ENCODE measurements at regions not wholly inside any gene's neighbourhood (a gene's known extent, or its start where the extent isn't known, plus 50 kb on each side); places are given as distances from the start of the nearest gene placed in this dataset.

DNA sequence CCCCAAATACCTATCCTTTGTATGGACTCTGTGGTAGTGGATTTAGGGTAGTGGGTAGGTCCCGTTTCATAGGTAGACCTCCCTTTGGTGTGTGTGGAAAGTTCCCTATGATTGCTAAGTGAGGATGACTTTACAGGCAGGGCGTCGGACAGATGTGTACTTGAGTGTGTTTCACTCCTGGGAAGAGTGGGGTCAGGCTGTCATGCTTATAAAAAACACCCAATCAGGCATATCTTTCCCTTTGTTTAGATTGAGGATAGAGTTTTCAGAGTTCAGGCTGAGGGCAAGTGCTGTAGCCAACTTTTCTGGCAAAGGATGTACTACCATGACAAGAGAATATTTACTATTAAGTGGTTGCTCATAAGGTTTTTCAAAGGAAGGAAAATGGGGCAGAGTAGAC is 242.0 kb downstream of the YTHDC2 start:
- TF ChIP-seq, protein P1, sequence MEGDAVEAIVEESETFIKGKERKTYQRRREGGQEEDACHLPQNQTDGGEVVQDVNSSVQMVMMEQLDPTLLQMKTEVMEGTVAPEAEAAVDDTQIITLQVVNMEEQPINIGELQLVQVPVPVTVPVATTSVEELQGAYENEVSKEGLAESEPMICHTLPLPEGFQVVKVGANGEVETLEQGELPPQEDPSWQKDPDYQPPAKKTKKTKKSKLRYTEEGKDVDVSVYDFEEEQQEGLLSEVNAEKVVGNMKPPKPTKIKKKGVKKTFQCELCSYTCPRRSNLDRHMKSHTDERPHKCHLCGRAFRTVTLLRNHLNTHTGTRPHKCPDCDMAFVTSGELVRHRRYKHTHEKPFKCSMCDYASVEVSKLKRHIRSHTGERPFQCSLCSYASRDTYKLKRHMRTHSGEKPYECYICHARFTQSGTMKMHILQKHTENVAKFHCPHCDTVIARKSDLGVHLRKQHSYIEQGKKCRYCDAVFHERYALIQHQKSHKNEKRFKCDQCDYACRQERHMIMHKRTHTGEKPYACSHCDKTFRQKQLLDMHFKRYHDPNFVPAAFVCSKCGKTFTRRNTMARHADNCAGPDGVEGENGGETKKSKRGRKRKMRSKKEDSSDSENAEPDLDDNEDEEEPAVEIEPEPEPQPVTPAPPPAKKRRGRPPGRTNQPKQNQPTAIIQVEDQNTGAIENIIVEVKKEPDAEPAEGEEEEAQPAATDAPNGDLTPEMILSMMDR (IDR thresholded peaks at IDR 0.05), result no peak
- no peak for TF ChIP-seq POLR2A (IDR thresholded peaks at IDR 0.05)
